Neural cell (in vitro differentiated cells): ENCODE measurements at regions not wholly inside any gene's neighbourhood (a gene's known extent, or its start where the extent isn't known, plus 50 kb on each side); places are given as distances from the start of the nearest gene placed in this dataset.

Experiments
- H2AFZ ChIP-seq: fragments of 200-600, 300-800 bp; sonication (generic), shearing (Covaris generic); 2 replicates; pipeline ENCODE4 v1.6.0; 2014; ENCODE audit warnings: low read depth, mild to moderate bottlenecking, antibody characterized with exemption, low read length, moderate library complexity
- H3F3A ChIP-seq: fragments of 200-600 bp; shearing (Covaris generic); 2 replicates; pipeline ENCODE4 v1.6.1; 2016; ENCODE audit warnings: mild to moderate bottlenecking, moderate library complexity, mixed read lengths, antibody characterized with exemption, low read length; ENCODE audit not compliant: insufficient read depth, poor library complexity, severe bottlenecking
- H3K27ac ChIP-seq: fragments of 200-600, 300-800 bp; sonication (generic), shearing (Covaris generic); 2 replicates; pipeline ENCODE4 v1.5.1; 2014; ENCODE audit warnings: mild to moderate bottlenecking, low read length, moderate library complexity
- H3K27me3 ChIP-seq: fragments of 300-800, 200-600 bp; sonication (generic), shearing (Covaris generic); 2 replicates; pipeline ENCODE4 v1.6.0; 2014; ENCODE audit warnings: mild to moderate bottlenecking, low read depth, low read length, moderate library complexity; ENCODE audit not compliant: insufficient read depth
- H3K36me3 ChIP-seq: fragments of 300-800, 200-600 bp; sonication (generic), shearing (Covaris generic); 2 replicates; pipeline ENCODE4 v1.5.1; 2014; ENCODE audit warnings: mild to moderate bottlenecking, antibody characterized with exemption, low read length, moderate library complexity; ENCODE audit not compliant: insufficient read depth
- H3K4me2 ChIP-seq: fragments of 300-800, 200-600 bp; sonication (generic), shearing (Covaris generic); 2 replicates; pipeline ENCODE4 v1.6.0; 2014; ENCODE audit warnings: mild to moderate bottlenecking, low read length
- H3K4me3 ChIP-seq: fragments of 300-800, 200-600 bp; sonication (generic), shearing (Covaris generic); 2 replicates; pipeline ENCODE4 v1.5.1; 2014; ENCODE audit warnings: mild to moderate bottlenecking, low read length, moderate library complexity
- H3K79me2 ChIP-seq: fragments of 200-600 bp; shearing (Covaris generic); replicated peaks from 2 replicates; pipeline ENCODE4 v1.6.0; 2014; ENCODE audit warnings: mild to moderate bottlenecking, low read length, moderate library complexity; ENCODE audit not compliant: insufficient read depth
- H3K9ac ChIP-seq: fragments of 300-800, 200-600 bp; sonication (generic), shearing (Covaris generic); 2 replicates; pipeline ENCODE4 v1.6.1; 2016; ENCODE audit warnings: mild to moderate bottlenecking, low read length, mixed read lengths
- H3K9me2 ChIP-seq: fragments of 200-600 bp; shearing (Covaris generic); 2 replicates; pipeline ENCODE4 v1.6.1; 2016; ENCODE audit warnings: mild to moderate bottlenecking, low read length, mixed read lengths; ENCODE audit not compliant: insufficient read depth
- H3K9me3 ChIP-seq: fragments of 200-600, 300-800 bp; sonication (generic), shearing (Covaris generic); 2 replicates; pipeline ENCODE4 v1.6.1; 2016; ENCODE audit warnings: mild to moderate bottlenecking, mixed run types, low read length, moderate library complexity, mixed read lengths
- H4K20me1 ChIP-seq: fragments of 200-600 bp; shearing (Covaris generic); 2 replicates; pipeline ENCODE4 v1.6.1; 2016; ENCODE audit warnings: mild to moderate bottlenecking, mixed run types; ENCODE audit not compliant: insufficient read depth
- EP300 ChIP-seq: fragments of 450-650 bp; conservative IDR thresholded peaks from 2 replicates; pipeline ENCODE4 v1.6.1; 2014; ENCODE audit warnings: antibody characterized with exemption, mild to moderate bottlenecking, moderate library complexity; ENCODE audit not compliant: poor library complexity, severe bottlenecking
- EZH2 ChIP-seq: fragments of 200-600, 300-800 bp; shearing (Covaris generic), sonication (generic); IDR thresholded peaks from 2 replicates; pipeline ENCODE4 v1.6.1; 2014; ENCODE audit warnings: antibody characterized with exemption, low read length, borderline replicate concordance, mild to moderate bottlenecking; ENCODE audit not compliant: insufficient read depth, poor library complexity, severe bottlenecking
- MXI1 ChIP-seq: fragments of 450-650 bp; conservative IDR thresholded peaks from 2 replicates; pipeline ENCODE4 v1.6.1; 2014; ENCODE audit warnings: antibody characterized with exemption, mild to moderate bottlenecking; ENCODE audit not compliant: poor library complexity, severe bottlenecking
- POLR2AphosphoS5 ChIP-seq: IDR thresholded peaks from 2 replicates; pipeline ENCODE4 v1.6.1; 2012
- RAD21 ChIP-seq: fragments of 450-650 bp; conservative IDR thresholded peaks from 2 replicates; pipeline ENCODE4 v1.6.1; 2014; ENCODE audit warnings: antibody characterized with exemption, mild to moderate bottlenecking, moderate library complexity
- SMC3 ChIP-seq: fragments of 450-650 bp; conservative IDR thresholded peaks from 2 replicates; pipeline ENCODE4 v1.6.1; 2014; ENCODE audit warnings: antibody characterized with exemption, mild to moderate bottlenecking, moderate library complexity; ENCODE audit not compliant: poor library complexity
- TAF1 ChIP-seq: IDR thresholded peaks from 2 replicates; pipeline ENCODE4 v1.6.1; 2012; ENCODE audit warnings: low read depth
- TF ChIP-seq, protein P1 (sequence below): IDR thresholded peaks from 2 replicates; pipeline ENCODE4 v1.6.1; 2012; ENCODE audit warnings: borderline replicate concordance
- TF ChIP-seq, protein P2 (sequence below): fragments of 450-650 bp; IDR thresholded peaks from 2 replicates; pipeline ENCODE4 v1.5.1; 2014; ENCODE audit warnings: antibody characterized with exemption, mild to moderate bottlenecking, moderate library complexity; ENCODE audit not compliant: poor library complexity, severe bottlenecking

DNA sequence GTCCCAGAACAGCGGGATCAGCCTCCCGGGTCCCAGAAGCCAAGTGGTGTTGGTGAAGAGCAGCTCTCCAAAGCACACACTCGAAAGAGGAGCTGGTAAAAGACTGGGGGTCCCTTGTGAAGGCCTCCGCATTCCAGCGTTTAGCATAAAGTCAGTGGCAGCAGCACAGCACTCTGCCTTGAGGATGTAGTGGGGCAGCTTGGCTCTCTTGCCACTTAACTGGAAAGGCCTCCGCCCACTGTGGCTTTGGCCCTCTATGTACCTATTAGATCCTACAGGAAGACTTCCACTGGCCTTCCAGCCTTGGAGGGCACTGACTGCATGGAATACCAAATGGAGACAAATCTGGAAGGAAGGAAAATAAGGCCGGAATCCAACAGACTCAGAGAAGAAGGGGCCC, 1455.3 kb downstream of the BRD1 start:
- TF ChIP-seq, protein P1, sequence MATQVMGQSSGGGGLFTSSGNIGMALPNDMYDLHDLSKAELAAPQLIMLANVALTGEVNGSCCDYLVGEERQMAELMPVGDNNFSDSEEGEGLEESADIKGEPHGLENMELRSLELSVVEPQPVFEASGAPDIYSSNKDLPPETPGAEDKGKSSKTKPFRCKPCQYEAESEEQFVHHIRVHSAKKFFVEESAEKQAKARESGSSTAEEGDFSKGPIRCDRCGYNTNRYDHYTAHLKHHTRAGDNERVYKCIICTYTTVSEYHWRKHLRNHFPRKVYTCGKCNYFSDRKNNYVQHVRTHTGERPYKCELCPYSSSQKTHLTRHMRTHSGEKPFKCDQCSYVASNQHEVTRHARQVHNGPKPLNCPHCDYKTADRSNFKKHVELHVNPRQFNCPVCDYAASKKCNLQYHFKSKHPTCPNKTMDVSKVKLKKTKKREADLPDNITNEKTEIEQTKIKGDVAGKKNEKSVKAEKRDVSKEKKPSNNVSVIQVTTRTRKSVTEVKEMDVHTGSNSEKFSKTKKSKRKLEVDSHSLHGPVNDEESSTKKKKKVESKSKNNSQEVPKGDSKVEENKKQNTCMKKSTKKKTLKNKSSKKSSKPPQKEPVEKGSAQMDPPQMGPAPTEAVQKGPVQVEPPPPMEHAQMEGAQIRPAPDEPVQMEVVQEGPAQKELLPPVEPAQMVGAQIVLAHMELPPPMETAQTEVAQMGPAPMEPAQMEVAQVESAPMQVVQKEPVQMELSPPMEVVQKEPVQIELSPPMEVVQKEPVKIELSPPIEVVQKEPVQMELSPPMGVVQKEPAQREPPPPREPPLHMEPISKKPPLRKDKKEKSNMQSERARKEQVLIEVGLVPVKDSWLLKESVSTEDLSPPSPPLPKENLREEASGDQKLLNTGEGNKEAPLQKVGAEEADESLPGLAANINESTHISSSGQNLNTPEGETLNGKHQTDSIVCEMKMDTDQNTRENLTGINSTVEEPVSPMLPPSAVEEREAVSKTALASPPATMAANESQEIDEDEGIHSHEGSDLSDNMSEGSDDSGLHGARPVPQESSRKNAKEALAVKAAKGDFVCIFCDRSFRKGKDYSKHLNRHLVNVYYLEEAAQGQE: no peak
- no peak for TF ChIP-seq EZH2
- Histone ChIP-seq H3K27me3 (no peaks in the 10 kb centered on the region), H3K79me2 (no peaks in the 10 kb centered on the region), H3K4me2 (no peak overlapping the region), H3K36me3 (no peaks in the 10 kb centered on the region), H3K9ac (no peak overlapping the region), H3K9me3 (no peaks in the 10 kb centered on the region), H3K9me2 (no peaks in the 10 kb centered on the region), H3K4me3 (no peak overlapping the region), H2AFZ (no peak overlapping the region), H4K20me1 (no peaks in the 10 kb centered on the region), H3K27ac (no peak overlapping the region), H3F3A (no peaks in the 10 kb centered on the region)

GRCh38 chr22:48371391-48371790, 1456.3 kb downstream of the BRD1 start:
- no peak overlapping the region for H3K9ac ChIP-seq
- H3K27ac ChIP-seq: no peak overlapping the region
- no peaks in the 10 kb centered on the region for H3K79me2 ChIP-seq
- H4K20me1 ChIP-seq: no peaks in the 10 kb centered on the region
- H3K9me3 ChIP-seq: no peaks in the 10 kb centered on the region
- no peaks in the 10 kb centered on the region for H3K9me2 ChIP-seq
- no peak overlapping the region for H3K4me3 ChIP-seq
- no peaks in the 10 kb centered on the region for H3K27me3 ChIP-seq
- no peaks in the 10 kb centered on the region for H3K36me3 ChIP-seq
- H3K4me2 ChIP-seq: no peak overlapping the region
- TF ChIP-seq, protein P1: no peak
- TF ChIP-seq TAF1 (no peak), MXI1 (no peak), SMC3 (no peak), EP300 (no peak), EZH2 (no peak), RAD21 (no peak), POLR2AphosphoS5 (no peak)
- TF ChIP-seq, protein P2, sequence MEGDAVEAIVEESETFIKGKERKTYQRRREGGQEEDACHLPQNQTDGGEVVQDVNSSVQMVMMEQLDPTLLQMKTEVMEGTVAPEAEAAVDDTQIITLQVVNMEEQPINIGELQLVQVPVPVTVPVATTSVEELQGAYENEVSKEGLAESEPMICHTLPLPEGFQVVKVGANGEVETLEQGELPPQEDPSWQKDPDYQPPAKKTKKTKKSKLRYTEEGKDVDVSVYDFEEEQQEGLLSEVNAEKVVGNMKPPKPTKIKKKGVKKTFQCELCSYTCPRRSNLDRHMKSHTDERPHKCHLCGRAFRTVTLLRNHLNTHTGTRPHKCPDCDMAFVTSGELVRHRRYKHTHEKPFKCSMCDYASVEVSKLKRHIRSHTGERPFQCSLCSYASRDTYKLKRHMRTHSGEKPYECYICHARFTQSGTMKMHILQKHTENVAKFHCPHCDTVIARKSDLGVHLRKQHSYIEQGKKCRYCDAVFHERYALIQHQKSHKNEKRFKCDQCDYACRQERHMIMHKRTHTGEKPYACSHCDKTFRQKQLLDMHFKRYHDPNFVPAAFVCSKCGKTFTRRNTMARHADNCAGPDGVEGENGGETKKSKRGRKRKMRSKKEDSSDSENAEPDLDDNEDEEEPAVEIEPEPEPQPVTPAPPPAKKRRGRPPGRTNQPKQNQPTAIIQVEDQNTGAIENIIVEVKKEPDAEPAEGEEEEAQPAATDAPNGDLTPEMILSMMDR: no peak
- H2AFZ ChIP-seq: no peak overlapping the region
- no peaks in the 10 kb centered on the region for H3F3A ChIP-seq
